GM23338 (cell line): ENCODE measurements at regions not wholly inside any gene's neighbourhood (a gene's known extent, or its start where the extent isn't known, plus 50 kb on each side); places are given as distances from the start of the nearest gene placed in this dataset.

Experiments
- ATAC-seq: fragments of 200-7000 bp; cut with Tn5 transposase; 3 replicates; pipeline ENCODE4 v1.9.1; 2020
- DNase-seq: peaks from one replicate; pipeline ENCODE4 v3.0.0-alpha.2; 2015; ENCODE audit warnings: low spot score
- H2AFZ ChIP-seq: fragments of 200-600 bp; sonication (generic); 2 replicates; pipeline ENCODE4 v1.8.0; 2016; ENCODE audit warnings: antibody characterized with exemption, mild to moderate bottlenecking, moderate library complexity
- H3F3A ChIP-seq: fragments of 200-600 bp; sonication (generic); replicated peaks from 2 replicates; pipeline ENCODE4 v1.8.0; 2017; ENCODE audit warnings: antibody characterized with exemption, mixed run types, low read depth
- H3K27ac ChIP-seq: fragments of 200-600 bp; sonication (generic); 2 replicates; pipeline ENCODE4 v1.6.1; 2016; ENCODE audit warnings: low read depth
- H3K27me3 ChIP-seq: fragments of 200-600 bp; sonication (generic); 2 replicates; pipeline ENCODE4 v1.8.0; 2016; ENCODE audit warnings: mild to moderate bottlenecking, mixed run types, moderate library complexity; ENCODE audit not compliant: insufficient read depth
- H3K36me3 ChIP-seq: fragments of 200-600 bp; sonication (generic); 2 replicates; pipeline ENCODE4 v1.8.0; 2016; ENCODE audit warnings: mild to moderate bottlenecking; ENCODE audit not compliant: insufficient read depth
- H3K4me1 ChIP-seq: fragments of 200-600 bp; sonication (generic); 2 replicates; pipeline ENCODE4 v1.8.0; 2016; ENCODE audit warnings: mild to moderate bottlenecking, moderate library complexity; ENCODE audit not compliant: insufficient read depth
- H3K4me2 ChIP-seq: fragments of 200-600 bp; sonication (generic); 2 replicates; pipeline ENCODE4 v1.7.1; 2017; ENCODE audit warnings: mixed run types
- H3K4me3 ChIP-seq: fragments of 200-600 bp; sonication (generic); 2 replicates; pipeline ENCODE4 v1.6.1; 2016; ENCODE audit warnings: mixed run types
- H3K79me2 ChIP-seq: fragments of 200-600 bp; sonication (generic); replicated peaks from 2 replicates; pipeline ENCODE4 v1.8.0; 2017; ENCODE audit warnings: mild to moderate bottlenecking; ENCODE audit not compliant: insufficient read depth
- H3K9me2 ChIP-seq: fragments of 200-600 bp; sonication (generic); 2 replicates; pipeline ENCODE4 v1.8.0; 2017; ENCODE audit not compliant: insufficient read depth
- H4K20me1 ChIP-seq: fragments of 200-600 bp; sonication (generic); replicated peaks from 2 replicates; pipeline ENCODE4 v1.8.0; 2017; ENCODE audit warnings: mild to moderate bottlenecking; ENCODE audit not compliant: insufficient read depth
- H3K27ac Mint-ChIP-seq: 2 replicates; pipeline ENCODE4 v1.8.0; 2020; ENCODE audit warnings: inconsistent platforms, mild to moderate bottlenecking, moderate library complexity, mixed read lengths
- H3K27me3 Mint-ChIP-seq: 3 replicates; pipeline ENCODE4 v1.8.0; 2022; ENCODE audit warnings: low read depth, mild to moderate bottlenecking, moderate library complexity, mixed read lengths, inconsistent platforms; ENCODE audit not compliant: insufficient read depth, poor library complexity
- H3K36me3 Mint-ChIP-seq: 3 replicates; pipeline ENCODE4 v1.8.0; 2021; ENCODE audit warnings: low read depth, mild to moderate bottlenecking, inconsistent platforms, moderate library complexity, mixed read lengths
- H3K4me1 Mint-ChIP-seq: 3 replicates; pipeline ENCODE4 v1.8.0; 2020; ENCODE audit warnings: mild to moderate bottlenecking, inconsistent platforms, mixed read lengths
- H3K4me3 Mint-ChIP-seq: 3 replicates; pipeline ENCODE4 v1.8.0; 2021; ENCODE audit warnings: moderate library complexity, mild to moderate bottlenecking, inconsistent platforms, mixed read lengths
- H3K9me3 Mint-ChIP-seq: 3 replicates; pipeline ENCODE4 v1.8.0; 2020; ENCODE audit warnings: moderate library complexity, mild to moderate bottlenecking, inconsistent platforms, mixed read lengths
- CREB1 ChIP-seq: fragments of 250-450 bp; sonication (Bioruptor Pico); IDR thresholded peaks from 2 replicates; pipeline ENCODE4 v1.5.0; 2020; ENCODE audit warnings: low read depth, mild to moderate bottlenecking, moderate library complexity
- EZH2 ChIP-seq: fragments of 200-600 bp; sonication (generic); IDR thresholded peaks from one replicate; pipeline ENCODE4 v1.8.0; 2017; ENCODE audit warnings: antibody characterized with exemption, mild to moderate bottlenecking, low read depth; ENCODE audit not compliant: unreplicated experiment
- EZH2phosphoT487 ChIP-seq: fragments of 200-600 bp; sonication (generic); IDR thresholded peaks from one replicate; pipeline ENCODE4 v1.8.1; 2018; ENCODE audit warnings: antibody characterized with exemption; ENCODE audit not compliant: unreplicated experiment
- JUNB ChIP-seq: IDR thresholded peaks from one replicate; pipeline ENCODE4 v1.6.1; 2016; ENCODE audit warnings: antibody characterized with exemption; ENCODE audit not compliant: unreplicated experiment
- NANOG ChIP-seq: IDR thresholded peaks from 2 replicates; pipeline ENCODE4 v1.6.1; 2016; ENCODE audit warnings: antibody characterized with exemption, borderline replicate concordance
- POLR2AphosphoS5 ChIP-seq: IDR thresholded peaks from 2 replicates; pipeline ENCODE4 v1.6.1; 2016; ENCODE audit warnings: antibody characterized with exemption, low read depth
- STAT1 ChIP-seq: IDR thresholded peaks from one replicate; pipeline ENCODE4 v1.6.1; 2016; ENCODE audit warnings: antibody characterized with exemption; ENCODE audit not compliant: unreplicated experiment
- ZNF114 ChIP-seq: fragments of 250-450 bp; sonication (Bioruptor Pico); IDR thresholded peaks from 2 replicates; pipeline ENCODE4 v1.5.0; 2020; ENCODE audit warnings: mild to moderate bottlenecking, moderate library complexity
- ZNF331 ChIP-seq: fragments of 250-450 bp; sonication (Bioruptor Pico); IDR thresholded peaks from 2 replicates; pipeline ENCODE4 v1.5.0; 2020; ENCODE audit warnings: low read depth, mild to moderate bottlenecking, moderate library complexity
- TF ChIP-seq, protein P1 (sequence below): IDR thresholded peaks from 2 replicates; pipeline ENCODE4 v1.6.1; 2016; ENCODE audit warnings: antibody characterized with exemption
- TF ChIP-seq, protein P2 (sequence below), 2 experiments: fragments of 200-600 bp in 1 of 2; sonication (generic) in 1 of 2; conservative IDR thresholded peaks; 2 replicates each; pipeline versions ENCODE4 v1.5.1 to v1.6.1; 2016 to 2017; ENCODE audit warnings: antibody characterized with exemption in 2 of 2, low read depth in 2 of 2, mild to moderate bottlenecking in 2 of 2, moderate library complexity in 1 of 2
- TF ChIP-seq, protein P3 (sequence below): IDR thresholded peaks from one replicate; pipeline ENCODE4 v1.6.1; 2018; ENCODE audit warnings: antibody characterized with exemption; ENCODE audit not compliant: unreplicated experiment
- TF ChIP-seq, protein P4 (sequence below): fragments of 250-450 bp; sonication (Bioruptor Pico); IDR thresholded peaks from 2 replicates; pipeline ENCODE4 v1.5.0; 2020; ENCODE audit warnings: mild to moderate bottlenecking, moderate library complexity

DNA sequence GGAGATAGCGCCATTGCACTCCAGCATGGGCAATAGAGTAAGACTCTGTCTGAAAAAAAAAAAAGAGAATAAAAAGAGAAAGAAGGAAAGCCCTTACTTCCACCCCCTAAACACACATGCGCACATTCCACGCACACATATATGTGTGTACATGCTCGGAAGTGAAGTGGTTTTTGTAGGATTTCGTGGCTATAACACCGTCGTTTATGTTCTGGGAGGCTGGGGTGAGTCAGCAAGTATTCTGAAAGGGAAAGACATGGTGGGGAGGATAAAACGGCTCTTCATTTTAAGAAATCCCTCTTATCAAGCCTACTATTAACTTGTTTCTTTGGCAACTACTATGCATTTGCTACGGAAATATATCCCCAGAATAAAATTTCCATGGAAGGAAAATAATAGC lies 422.8 kb upstream of the TBL1XR1 start:
- Mint-ChIP-seq H3K4me3 (no peak overlapping the region), H3K4me1 (peaks cover 12% of the 10 kb centered on the region), H3K27me3 (no peaks in the 10 kb centered on the region), H3K36me3 (no peaks in the 10 kb centered on the region), H3K9me3 (no peaks in the 10 kb centered on the region), H3K27ac (no peak overlapping the region)
- Histone ChIP-seq H3K9me2 (no peaks in the 10 kb centered on the region), H3K27me3 (no peaks in the 10 kb centered on the region), H3K4me3 (no peak overlapping the region), H3K79me2 (no peaks in the 10 kb centered on the region), H3K4me1 (peaks cover 8% of the 10 kb centered on the region; the same call in 1 of the 2 replicates), H3F3A (no peaks in the 10 kb centered on the region), H3K4me2 (no peak overlapping the region), H2AFZ (peak overlapping the region; percentile 79; the same call in 1 of the 2 replicates), H3K27ac (no peak overlapping the region), H4K20me1 (no peaks in the 10 kb centered on the region), H3K36me3 (no peaks in the 10 kb centered on the region)
- ATAC-seq, result no peak
- TF ChIP-seq JUNB (no peak), ZNF331 (CRISPR knock-in tag) (no peak), ZNF114 (CRISPR knock-in tag) (no peak), CREB1 (CRISPR knock-in tag) (no peak), STAT1 (no peak), POLR2AphosphoS5 (no peak), EZH2 (no peak), NANOG (no peak), EZH2phosphoT487 (no peak)
- TF ChIP-seq, protein P1, sequence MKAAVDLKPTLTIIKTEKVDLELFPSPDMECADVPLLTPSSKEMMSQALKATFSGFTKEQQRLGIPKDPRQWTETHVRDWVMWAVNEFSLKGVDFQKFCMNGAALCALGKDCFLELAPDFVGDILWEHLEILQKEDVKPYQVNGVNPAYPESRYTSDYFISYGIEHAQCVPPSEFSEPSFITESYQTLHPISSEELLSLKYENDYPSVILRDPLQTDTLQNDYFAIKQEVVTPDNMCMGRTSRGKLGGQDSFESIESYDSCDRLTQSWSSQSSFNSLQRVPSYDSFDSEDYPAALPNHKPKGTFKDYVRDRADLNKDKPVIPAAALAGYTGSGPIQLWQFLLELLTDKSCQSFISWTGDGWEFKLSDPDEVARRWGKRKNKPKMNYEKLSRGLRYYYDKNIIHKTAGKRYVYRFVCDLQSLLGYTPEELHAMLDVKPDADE, result no peak
- TF ChIP-seq, protein P2, sequence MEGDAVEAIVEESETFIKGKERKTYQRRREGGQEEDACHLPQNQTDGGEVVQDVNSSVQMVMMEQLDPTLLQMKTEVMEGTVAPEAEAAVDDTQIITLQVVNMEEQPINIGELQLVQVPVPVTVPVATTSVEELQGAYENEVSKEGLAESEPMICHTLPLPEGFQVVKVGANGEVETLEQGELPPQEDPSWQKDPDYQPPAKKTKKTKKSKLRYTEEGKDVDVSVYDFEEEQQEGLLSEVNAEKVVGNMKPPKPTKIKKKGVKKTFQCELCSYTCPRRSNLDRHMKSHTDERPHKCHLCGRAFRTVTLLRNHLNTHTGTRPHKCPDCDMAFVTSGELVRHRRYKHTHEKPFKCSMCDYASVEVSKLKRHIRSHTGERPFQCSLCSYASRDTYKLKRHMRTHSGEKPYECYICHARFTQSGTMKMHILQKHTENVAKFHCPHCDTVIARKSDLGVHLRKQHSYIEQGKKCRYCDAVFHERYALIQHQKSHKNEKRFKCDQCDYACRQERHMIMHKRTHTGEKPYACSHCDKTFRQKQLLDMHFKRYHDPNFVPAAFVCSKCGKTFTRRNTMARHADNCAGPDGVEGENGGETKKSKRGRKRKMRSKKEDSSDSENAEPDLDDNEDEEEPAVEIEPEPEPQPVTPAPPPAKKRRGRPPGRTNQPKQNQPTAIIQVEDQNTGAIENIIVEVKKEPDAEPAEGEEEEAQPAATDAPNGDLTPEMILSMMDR (conservative IDR thresholded peaks at IDR 0.05; ENCODE audit: low read depth in 2 of 2), result no peak
- TF ChIP-seq, protein P3, sequence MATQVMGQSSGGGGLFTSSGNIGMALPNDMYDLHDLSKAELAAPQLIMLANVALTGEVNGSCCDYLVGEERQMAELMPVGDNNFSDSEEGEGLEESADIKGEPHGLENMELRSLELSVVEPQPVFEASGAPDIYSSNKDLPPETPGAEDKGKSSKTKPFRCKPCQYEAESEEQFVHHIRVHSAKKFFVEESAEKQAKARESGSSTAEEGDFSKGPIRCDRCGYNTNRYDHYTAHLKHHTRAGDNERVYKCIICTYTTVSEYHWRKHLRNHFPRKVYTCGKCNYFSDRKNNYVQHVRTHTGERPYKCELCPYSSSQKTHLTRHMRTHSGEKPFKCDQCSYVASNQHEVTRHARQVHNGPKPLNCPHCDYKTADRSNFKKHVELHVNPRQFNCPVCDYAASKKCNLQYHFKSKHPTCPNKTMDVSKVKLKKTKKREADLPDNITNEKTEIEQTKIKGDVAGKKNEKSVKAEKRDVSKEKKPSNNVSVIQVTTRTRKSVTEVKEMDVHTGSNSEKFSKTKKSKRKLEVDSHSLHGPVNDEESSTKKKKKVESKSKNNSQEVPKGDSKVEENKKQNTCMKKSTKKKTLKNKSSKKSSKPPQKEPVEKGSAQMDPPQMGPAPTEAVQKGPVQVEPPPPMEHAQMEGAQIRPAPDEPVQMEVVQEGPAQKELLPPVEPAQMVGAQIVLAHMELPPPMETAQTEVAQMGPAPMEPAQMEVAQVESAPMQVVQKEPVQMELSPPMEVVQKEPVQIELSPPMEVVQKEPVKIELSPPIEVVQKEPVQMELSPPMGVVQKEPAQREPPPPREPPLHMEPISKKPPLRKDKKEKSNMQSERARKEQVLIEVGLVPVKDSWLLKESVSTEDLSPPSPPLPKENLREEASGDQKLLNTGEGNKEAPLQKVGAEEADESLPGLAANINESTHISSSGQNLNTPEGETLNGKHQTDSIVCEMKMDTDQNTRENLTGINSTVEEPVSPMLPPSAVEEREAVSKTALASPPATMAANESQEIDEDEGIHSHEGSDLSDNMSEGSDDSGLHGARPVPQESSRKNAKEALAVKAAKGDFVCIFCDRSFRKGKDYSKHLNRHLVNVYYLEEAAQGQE, result no peak
- TF ChIP-seq, protein P4, sequence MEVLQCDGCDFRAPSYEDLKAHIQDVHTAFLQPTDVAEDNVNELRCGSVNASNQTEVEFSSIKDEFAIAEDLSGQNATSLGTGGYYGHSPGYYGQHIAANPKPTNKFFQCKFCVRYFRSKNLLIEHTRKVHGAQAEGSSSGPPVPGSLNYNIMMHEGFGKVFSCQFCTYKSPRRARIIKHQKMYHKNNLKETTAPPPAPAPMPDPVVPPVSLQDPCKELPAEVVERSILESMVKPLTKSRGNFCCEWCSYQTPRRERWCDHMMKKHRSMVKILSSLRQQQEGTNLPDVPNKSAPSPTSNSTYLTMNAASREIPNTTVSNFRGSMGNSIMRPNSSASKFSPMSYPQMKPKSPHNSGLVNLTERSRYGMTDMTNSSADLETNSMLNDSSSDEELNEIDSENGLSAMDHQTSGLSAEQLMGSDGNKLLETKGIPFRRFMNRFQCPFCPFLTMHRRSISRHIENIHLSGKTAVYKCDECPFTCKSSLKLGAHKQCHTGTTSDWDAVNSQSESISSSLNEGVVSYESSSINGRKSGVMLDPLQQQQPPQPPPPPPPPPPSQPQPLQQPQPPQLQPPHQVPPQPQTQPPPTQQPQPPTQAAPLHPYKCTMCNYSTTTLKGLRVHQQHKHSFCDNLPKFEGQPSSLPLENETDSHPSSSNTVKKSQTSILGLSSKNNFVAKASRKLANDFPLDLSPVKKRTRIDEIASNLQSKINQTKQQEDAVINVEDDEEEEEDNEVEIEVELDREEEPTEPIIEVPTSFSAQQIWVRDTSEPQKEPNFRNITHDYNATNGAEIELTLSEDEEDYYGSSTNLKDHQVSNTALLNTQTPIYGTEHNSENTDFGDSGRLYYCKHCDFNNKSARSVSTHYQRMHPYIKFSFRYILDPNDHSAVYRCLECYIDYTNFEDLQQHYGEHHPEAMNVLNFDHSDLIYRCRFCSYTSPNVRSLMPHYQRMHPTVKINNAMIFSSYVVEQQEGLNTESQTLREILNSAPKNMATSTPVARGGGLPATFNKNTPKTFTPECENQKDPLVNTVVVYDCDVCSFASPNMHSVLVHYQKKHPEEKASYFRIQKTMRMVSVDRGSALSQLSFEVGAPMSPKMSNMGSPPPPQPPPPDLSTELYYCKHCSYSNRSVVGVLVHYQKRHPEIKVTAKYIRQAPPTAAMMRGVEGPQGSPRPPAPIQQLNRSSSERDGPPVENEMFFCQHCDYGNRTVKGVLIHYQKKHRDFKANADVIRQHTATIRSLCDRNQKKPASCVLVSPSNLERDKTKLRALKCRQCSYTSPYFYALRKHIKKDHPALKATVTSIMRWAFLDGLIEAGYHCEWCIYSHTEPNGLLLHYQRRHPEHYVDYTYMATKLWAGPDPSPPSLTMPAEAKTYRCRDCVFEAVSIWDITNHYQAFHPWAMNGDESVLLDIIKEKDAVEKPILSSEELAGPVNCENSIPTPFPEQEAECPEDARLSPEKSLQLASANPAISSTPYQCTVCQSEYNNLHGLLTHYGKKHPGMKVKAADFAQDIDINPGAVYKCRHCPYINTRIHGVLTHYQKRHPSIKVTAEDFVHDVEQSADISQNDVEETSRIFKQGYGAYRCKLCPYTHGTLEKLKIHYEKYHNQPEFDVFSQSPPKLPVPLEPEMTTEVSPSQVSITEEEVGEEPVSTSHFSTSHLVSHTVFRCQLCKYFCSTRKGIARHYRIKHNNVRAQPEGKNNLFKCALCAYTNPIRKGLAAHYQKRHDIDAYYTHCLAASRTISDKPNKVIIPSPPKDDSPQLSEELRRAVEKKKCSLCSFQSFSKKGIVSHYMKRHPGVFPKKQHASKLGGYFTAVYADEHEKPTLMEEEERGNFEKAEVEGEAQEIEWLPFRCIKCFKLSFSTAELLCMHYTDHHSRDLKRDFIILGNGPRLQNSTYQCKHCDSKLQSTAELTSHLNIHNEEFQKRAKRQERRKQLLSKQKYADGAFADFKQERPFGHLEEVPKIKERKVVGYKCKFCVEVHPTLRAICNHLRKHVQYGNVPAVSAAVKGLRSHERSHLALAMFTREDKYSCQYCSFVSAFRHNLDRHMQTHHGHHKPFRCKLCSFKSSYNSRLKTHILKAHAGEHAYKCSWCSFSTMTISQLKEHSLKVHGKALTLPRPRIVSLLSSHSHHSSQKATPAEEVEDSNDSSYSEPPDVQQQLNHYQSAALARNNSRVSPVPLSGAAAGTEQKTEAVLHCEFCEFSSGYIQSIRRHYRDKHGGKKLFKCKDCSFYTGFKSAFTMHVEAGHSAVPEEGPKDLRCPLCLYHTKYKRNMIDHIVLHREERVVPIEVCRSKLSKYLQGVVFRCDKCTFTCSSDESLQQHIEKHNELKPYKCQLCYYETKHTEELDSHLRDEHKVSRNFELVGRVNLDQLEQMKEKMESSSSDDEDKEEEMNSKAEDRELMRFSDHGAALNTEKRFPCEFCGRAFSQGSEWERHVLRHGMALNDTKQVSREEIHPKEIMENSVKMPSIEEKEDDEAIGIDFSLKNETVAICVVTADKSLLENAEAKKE (CRISPR knock-in tag), result no peak
- DNase-seq, result no peak
